IPS-15b (cell line): ENCODE measurements at regions not wholly inside any gene's neighbourhood (a gene's known extent, or its start where the extent isn't known, plus 50 kb on each side); places are given as distances from the start of the nearest gene placed in this dataset.
A peak's percentile ranks its signal among the peaks of the same experiment; 100 is the strongest.
"Not testable (repeated sequence)": the region's sequence is repeated elsewhere in the genome, so short reads cannot be mapped to it uniquely, and the experiment has no call there.

Experiments used
- H3K27me3 ChIP-seq: one replicate; pipeline ENCODE4 v1.6.1; 2013; ENCODE audit warnings: low read length; ENCODE audit not compliant: control insufficient read depth, insufficient read depth
- H3K36me3 ChIP-seq: one replicate; pipeline ENCODE4 v1.6.1; 2013; ENCODE audit warnings: low read length; ENCODE audit not compliant: control insufficient read depth, insufficient read depth
- H3K4me1 ChIP-seq: one replicate; pipeline ENCODE4 v1.6.1; 2013; ENCODE audit warnings: mild to moderate bottlenecking, low read length; ENCODE audit not compliant: control insufficient read depth, insufficient read depth
- H3K4me3 ChIP-seq: one replicate; pipeline ENCODE4 v1.5.1; 2013; ENCODE audit warnings: low read depth, low read length
- H3K9ac ChIP-seq: one replicate; pipeline ENCODE4 v1.6.1; 2013; ENCODE audit warnings: low read depth, mild to moderate bottlenecking, low read length
- H3K9me3 ChIP-seq: one replicate; pipeline ENCODE4 v1.6.1; 2013; ENCODE audit warnings: mild to moderate bottlenecking, low read length; ENCODE audit not compliant: control insufficient read depth, insufficient read depth

DNA sequence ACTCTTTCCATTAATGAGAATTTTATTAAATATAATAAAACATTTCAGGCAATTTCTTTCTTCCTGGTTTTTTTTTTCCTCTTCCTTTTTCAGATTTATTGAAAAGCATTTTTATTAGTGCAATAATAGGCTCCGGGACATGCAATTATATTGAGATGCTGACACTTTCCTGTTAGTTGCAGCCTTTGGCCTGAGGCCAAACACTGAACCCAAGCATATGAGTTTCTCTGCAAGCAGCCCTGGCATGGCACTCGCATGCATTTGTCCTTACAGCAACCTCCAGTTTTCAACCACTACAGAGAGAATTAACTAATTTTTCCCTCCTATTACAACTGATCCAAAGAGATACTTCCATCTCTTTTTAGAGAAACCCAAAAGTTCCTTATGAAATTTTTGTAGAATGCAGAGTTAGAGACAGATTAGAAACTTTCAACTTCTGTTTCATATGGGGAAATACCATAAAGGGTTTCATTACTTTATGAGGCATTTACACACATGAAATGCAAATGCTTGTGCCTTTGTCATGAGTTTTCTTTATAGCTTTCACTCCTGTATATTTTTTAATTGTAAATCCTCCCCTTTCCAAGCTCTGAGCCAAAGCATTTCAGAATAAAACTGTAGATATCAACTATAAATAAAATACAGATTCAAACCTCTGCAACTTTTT, 183.0 kb downstream of the CETN3 start:
- Histone ChIP-seq H3K9me3 (no peaks in the 10 kb centered on the region), H3K4me1 (no peaks in the 10 kb centered on the region), H3K27me3 (no peaks in the 10 kb centered on the region), H3K4me3 (no peak overlapping the region), H3K9ac (no peak overlapping the region), H3K36me3 (no peaks in the 10 kb centered on the region)

DNA sequence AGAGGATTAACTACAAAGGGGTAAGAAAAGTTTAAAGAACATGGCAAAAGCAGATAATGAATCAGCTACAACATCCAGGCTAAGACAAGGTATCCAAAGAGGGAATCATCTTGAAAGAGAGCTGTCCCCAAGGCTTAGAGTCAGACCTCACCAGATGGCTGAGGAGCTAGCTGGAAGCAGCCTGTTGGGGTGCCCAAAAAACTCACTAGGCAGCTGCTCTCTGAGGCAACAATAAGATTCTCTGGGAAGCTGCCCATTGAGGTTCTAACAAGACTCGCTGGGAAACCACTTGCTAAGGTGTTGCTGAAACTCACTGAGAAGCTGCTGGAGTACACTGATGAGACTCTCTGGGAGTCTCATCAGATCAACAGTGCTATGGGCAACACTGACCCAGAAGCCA, 185.2 kb downstream of the CETN3 start:
- no peaks in the 10 kb centered on the region for H3K9me3 ChIP-seq
- no peaks in the 10 kb centered on the region for H3K4me1 ChIP-seq

DNA sequence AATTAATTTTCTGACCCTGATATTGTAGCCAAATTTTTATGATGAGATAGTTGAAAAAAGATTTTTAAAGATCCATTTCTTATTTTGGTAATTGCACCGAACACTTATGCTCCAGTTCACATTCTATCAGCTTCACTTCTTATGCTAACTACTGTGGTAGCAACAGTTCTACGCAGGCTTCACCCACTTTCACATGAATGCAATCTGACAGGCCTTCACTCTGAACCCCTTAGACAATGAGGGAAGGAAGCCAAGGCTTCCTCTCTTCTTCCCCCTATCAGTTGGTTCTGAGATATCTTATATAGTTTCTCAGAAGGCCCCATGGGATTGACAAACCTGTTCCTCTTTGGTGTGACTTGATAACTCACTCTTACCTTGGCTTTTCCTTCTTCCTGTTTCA, 185.8 kb downstream of the CETN3 start:
- Histone ChIP-seq H3K4me1 (no peaks in the 10 kb centered on the region), H3K9me3 (no peaks in the 10 kb centered on the region), H3K4me3 (no peak overlapping the region), H3K36me3 (no peaks in the 10 kb centered on the region), H3K9ac (no peak overlapping the region), H3K27me3 (no peaks in the 10 kb centered on the region)

More for the DNA sequence above, 185.2 kb downstream of the CETN3 start:
- no peaks in the 10 kb centered on the region for H3K27me3 ChIP-seq
- no peak overlapping the region for H3K4me3 ChIP-seq
- H3K9ac ChIP-seq, result no peak overlapping the region
- H3K36me3 ChIP-seq, result no peaks in the 10 kb centered on the region

DNA sequence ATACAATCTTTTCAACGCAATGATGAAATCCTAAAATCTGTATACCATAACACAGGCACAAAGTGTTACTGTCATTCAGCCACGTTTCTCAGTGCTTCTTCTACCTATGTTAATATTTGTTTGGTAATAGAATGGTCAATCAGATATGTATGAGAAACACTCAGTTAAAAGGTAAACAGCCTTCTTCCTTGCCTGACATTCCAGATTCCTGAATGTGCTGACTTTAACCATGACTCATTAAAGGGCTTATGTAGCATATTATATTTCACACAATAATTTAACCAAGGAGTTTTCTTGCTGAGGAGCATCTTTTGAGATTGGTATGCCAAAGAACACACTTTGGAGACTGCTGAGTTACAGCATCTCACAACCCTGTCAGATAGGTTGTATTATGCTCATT, 187.6 kb downstream of the CETN3 start:
- no peaks in the 10 kb centered on the region for H3K36me3 ChIP-seq
- H3K4me1 ChIP-seq, result no peaks in the 10 kb centered on the region
- no peaks in the 10 kb centered on the region for H3K9me3 ChIP-seq
- no peak overlapping the region for H3K4me3 ChIP-seq
- H3K27me3 ChIP-seq, result no peaks in the 10 kb centered on the region
- no peak overlapping the region for H3K9ac ChIP-seq

DNA sequence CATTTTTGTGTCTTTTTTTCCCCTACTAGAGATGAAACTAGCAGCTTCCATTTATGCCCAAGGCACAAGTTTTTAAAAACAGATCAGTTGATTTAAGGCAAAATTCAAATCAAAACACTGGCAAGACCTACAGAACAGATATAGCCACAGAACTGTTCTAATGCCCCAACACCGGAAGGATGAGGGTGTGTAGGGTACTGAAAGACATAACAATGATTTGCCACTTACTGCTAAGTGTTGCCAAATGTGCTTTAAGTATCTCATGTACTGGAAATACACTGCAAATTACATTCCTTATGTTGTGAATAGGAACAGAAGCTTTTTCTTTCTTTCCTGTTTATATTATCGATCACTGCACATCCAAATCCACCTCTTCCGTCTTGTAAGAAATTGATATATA, 189.0 kb downstream of the CETN3 start:
- Histone ChIP-seq H3K4me1 (no peaks in the 10 kb centered on the region), H3K4me3 (no peak overlapping the region), H3K9ac (no peak overlapping the region), H3K36me3 (no peaks in the 10 kb centered on the region), H3K27me3 (no peaks in the 10 kb centered on the region), H3K9me3 (no peaks in the 10 kb centered on the region)

DNA sequence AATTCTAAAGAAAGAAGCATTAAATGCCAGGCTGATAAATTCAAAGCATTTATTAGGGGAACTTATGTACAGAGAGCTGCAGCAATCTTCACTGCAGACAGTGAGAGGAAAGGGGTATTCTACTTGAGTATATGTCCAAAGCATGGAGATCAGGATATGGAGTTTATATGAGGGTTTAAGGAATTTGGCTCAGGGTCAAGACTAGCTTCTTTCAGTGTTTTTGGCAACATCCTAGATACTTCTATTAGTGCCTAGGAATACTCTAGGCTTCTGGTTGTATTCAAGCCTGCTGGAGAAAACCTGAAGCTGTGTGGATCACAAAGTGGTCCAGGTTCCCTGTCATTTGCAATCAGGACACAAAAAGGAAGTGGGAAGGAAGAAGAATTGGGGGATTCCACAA, 194.6 kb downstream of the CETN3 start:
- Histone ChIP-seq H3K9me3 (no peaks in the 10 kb centered on the region), H3K36me3 (no peaks in the 10 kb centered on the region), H3K27me3 (no peaks in the 10 kb centered on the region), H3K4me3 (no peak overlapping the region), H3K9ac (no peak overlapping the region), H3K4me1 (no peaks in the 10 kb centered on the region)

DNA sequence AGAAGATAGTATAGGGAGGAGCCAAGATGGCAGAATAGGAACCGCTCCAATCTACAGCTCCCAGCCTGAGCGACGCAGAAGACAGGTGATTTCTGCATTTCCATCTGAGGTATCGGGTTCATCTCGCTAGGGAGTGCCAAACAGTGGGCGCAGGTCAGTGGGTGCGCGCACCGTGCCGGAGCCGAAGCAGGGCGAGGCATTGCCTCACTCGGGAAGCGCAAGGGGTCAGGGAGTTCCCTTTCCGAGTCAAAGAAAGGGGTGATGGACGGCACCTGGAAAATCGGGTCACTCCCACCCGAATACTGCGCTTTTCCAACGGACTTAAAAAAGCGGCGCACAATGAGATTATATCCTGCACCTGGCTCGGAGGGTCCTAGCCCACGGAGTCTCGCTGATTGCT, 201.2 kb downstream of the CETN3 start:
- not testable (repeated sequence) for H3K27me3 ChIP-seq, H3K36me3 ChIP-seq, H3K9me3 ChIP-seq, H3K4me1 ChIP-seq
- Histone ChIP-seq H3K9ac (peak overlapping the region; percentile 60), H3K4me3 (peak overlapping the region; percentile 56)

DNA sequence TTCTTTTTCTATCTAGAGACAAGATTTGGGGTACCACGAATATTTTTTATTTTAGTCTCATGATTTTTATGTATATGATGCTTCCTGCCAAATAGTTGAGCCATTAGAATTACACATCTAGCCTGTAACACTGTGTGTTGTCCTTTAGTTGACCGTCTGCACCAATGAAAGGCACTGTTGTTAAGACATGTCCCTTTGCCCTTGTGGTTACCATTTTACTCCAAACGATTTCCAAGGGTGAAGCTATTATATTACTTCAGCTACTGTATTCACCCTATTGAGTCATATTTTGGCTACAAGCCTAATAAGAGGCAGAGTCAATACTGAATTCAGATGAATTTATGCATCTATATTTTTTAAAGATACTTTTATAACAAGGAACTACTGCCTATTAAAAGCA, 207.6 kb downstream of the CETN3 start:
- Histone ChIP-seq H3K36me3 (no peaks in the 10 kb centered on the region), H3K4me3 (no peak overlapping the region), H3K9me3 (no peaks in the 10 kb centered on the region), H3K4me1 (no peaks in the 10 kb centered on the region), H3K9ac (no peak overlapping the region), H3K27me3 (no peaks in the 10 kb centered on the region)

DNA sequence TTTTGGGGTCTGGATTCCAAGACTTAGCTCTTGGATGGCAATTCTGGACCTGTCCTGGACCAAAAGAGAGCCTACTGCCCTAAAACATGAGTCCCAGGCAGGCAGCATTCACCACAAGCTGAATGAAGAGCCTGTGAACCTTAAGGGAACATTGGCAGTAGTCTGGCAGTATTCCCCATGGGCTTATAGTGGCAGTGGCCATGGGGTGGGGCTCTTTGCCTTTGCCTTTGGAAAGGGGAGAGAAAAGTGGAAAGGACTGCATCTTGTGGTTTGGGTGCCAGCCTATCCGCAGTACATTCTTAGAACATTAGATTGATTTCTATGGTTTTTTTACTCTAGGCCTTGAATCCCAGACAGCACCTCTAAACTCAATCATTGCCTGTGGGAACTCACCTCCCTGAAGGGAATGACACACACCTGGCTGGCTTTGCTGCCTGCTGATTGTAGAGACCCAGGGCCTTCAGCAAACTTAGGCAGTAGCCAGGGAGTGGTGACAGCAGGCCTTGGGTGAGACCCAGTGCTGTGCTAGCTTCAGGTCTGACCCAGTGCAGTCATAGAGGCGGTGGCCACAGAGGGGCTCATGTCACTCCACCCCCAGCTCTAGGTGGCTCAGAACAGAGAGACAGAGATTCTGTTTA, 216.3 kb downstream of the CETN3 start:
- Histone ChIP-seq H3K9ac (no peak overlapping the region), H3K27me3 (no peaks in the 10 kb centered on the region), H3K4me3 (no peak overlapping the region), H3K36me3 (no peaks in the 10 kb centered on the region), H3K9me3 (no peaks in the 10 kb centered on the region), H3K4me1 (no peaks in the 10 kb centered on the region)

DNA sequence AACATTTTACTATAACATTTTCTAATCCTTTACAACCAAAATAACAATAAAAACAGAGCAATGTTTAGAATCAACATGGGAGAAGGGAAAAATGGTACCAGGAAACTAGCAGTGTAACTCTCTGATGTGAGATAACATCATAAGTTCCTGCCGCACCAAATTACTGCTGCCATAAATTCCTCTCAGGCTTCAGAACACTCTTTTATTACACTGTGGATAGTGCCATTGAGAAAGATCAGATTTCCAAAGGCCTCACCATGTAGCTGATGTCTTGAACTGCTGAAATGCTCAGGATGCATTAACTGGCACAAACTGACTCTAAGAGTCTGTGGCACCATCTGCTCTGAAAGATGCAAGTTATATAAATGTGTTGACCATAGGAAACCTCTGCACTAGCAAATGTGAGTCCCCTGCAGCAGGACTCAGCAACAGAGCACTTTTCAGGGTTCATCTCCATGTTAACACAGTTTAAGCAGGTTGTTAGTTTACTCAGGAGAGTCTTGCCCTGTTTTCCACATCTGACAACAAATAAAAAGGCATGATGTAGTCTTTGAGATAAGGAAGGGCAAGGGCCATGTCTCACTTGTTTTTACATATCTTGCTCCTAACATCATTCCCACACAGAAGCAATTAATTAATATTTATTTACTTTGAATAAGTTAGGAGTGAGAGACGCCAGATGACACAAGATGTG, 218.1 kb downstream of the CETN3 start:
- H3K27me3 ChIP-seq, result no peaks in the 10 kb centered on the region
- H3K36me3 ChIP-seq, result no peaks in the 10 kb centered on the region
- H3K4me1 ChIP-seq, result no peaks in the 10 kb centered on the region
- H3K4me3 ChIP-seq, result no peak overlapping the region
- H3K9ac ChIP-seq, result no peak overlapping the region
- H3K9me3 ChIP-seq, result no peaks in the 10 kb centered on the region

DNA sequence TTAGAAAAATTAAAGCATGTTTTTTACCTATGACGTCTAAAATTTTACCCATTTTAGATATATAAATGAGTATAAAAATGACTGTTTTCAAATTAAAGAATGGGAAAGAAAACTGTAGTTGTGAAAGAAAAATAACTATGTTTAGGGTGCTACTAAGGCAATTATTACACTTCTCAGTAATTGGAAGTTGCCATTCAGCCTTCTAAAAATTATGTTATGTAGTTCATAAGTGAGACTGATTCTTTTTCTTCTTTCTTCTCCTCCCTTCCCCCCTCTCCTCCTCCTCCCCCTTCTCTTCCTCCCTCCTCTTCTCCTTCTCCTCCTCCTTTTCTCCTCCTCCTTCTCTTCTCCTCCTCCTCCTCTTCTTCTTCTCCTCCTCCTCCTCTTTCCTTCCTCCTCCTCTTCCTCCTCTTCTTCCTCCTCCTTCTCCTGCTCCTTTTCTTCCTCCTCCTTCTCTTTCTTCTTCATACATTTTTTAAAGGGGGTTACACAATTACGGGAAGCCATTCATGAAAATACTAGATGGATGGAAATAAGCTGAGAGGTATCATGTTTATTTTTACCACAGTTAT, 223.6 kb downstream of the CETN3 start:
- Histone ChIP-seq H3K4me3 (no peak overlapping the region), H3K9me3 (no peaks in the 10 kb centered on the region), H3K36me3 (no peaks in the 10 kb centered on the region), H3K4me1 (no peaks in the 10 kb centered on the region), H3K27me3 (no peaks in the 10 kb centered on the region), H3K9ac (no peak overlapping the region)

DNA sequence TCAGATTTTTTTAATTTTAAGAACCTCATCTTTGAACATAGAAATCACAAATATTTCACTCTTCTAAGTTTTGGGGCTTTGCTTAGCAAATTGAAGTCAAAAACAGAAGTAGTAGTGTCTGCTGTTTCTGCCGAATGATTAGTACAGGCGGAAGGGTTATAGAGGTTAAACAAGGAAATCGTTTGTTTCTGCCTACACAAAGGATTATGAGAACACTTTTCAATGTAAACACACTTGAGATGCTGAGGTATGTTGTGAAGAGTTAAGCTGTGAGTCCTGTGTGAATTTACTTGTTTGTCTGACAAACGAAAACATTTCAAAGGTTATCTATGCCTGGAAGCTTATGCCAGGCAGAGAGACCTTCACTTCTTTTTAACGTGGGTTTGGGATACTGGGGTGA, 224.8 kb downstream of the CETN3 start:
- H3K9me3 ChIP-seq, result no peaks in the 10 kb centered on the region

More for the DNA sequence above, 224.8 kb downstream of the CETN3 start:
- no peaks in the 10 kb centered on the region for H3K4me1 ChIP-seq
- H3K36me3 ChIP-seq, result no peaks in the 10 kb centered on the region
- H3K9ac ChIP-seq, result no peak overlapping the region
- H3K4me3 ChIP-seq, result no peak overlapping the region
- no peaks in the 10 kb centered on the region for H3K27me3 ChIP-seq
